ENCODE measurements at regions not wholly inside any gene's neighbourhood (a gene's known extent, or its start where the extent isn't known, plus 50 kb on each side); places are given as distances from the start of the nearest gene placed in this dataset.
"Not testable (repeated sequence)": the region's sequence is repeated elsewhere in the genome, so short reads cannot be mapped to it uniquely, and the experiment has no call there.

DNA sequence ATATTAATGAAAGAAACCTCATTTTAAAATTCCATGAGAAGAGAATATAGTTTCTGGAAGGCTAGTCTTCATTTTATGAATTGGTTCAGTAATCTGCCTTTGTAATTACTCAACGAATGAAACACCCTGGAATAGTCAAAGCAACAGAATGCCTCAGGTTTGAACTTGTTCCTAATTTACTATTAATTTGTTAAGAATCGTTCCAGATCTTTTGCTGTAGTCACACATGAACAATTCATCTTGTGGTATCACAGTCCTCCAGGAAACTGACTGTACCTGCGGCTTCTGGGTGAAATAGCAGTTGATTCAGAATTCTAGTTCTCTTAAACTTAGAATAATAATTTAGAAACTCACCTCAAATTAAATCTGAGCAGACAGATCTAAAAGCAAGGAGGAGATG, 282.7 kb upstream of the MAP2 start:
- DNase-seq (ENCODE audit: insufficient read length, low spot score), result no peak
- no peak for FAIRE-seq

DNA sequence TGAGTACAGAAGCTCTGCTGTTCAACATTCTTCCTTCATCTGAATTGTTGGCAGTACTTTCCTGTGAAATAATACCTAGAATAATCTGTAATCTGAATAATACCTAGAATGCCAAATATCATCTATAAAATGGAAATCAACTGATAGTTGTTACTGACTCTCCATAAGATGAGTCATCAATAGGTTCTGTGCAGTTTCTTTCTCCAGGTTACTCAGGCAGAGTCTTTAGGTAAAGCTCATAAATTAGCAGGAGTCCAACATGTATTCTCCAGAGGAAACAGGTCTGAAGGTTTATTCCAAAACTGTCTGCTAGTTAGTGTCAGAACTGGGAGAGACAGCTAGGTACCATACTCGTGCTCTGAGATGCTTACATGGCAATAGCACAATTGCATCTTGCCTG, 282.0 kb upstream of the MAP2 start:
- no peak for FAIRE-seq
- no peak for DNase-seq (ENCODE audit: insufficient read length, low spot score)

DNA sequence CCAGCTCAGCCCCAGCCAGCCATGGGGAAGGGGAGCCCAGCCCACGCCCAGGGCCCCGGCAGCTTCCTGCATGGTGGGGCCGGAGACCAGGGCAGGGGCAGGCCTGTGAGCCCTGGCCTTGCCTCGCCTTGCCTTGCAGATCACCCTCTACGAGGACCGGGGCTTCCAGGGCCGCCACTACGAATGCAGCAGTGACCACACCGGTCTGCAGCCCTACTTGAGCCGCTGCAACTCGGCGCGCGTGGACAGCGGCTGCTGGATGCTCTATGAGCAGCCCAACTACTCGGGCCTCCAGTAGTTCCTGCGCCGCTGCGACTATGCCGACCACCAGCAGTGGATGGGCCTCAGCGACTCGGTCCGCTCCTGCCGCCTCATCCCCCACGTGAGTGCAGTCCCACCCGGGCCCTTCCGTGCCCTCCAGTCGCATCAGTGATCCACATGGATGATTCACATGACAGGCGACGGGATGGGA, 278.6 kb upstream of the MAP2 start:
- not testable (repeated sequence) for FAIRE-seq

GRCh38 chr2:209145941-209146681, 277.7 kb upstream of the MAP2 start:
- DNase-seq (ENCODE audit: insufficient read length, low spot score), result no peak
- FAIRE-seq, result no peak

More for the DNA sequence above, 278.6 kb upstream of the MAP2 start:
- not testable (repeated sequence) for DNase-seq (ENCODE audit: insufficient read length, low spot score)

GRCh38 chr2:209146682-209147320, 277.0 kb upstream of the MAP2 start:
- FAIRE-seq, result no peak
- no peak for DNase-seq (ENCODE audit: insufficient read length, low spot score)

- DNase-seq (ENCODE audit: insufficient read length, low spot score) (no peak), FAIRE-seq (no peak)
These were observed 275.9 kb upstream of the MAP2 start for GRCh38 chr2:209147981-209148380.

- no peak for FAIRE-seq
- DNase-seq (ENCODE audit: insufficient read length, low spot score), result no peak
These were observed 262.9 kb upstream of the MAP2 start for GRCh38 chr2:209160800-209161588.

DNA sequence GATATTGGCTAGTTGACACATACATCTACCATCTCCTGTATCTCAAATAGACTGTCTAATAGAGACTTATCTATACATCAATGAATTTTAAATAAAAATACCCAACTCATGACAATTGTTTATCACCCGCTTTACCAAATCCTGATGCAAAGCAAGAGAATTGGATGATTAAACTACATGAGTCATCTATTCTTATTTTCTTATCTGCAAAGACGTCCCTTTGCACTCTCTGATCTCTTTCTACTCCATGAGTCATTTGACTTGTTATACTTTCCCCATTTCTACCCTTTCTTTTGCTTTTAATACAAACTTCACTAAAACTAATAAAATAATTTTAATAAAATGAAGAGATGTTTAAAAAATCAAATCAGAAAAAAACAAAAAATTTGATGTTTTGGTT, 261.7 kb upstream of the MAP2 start:
- FAIRE-seq (no peak), DNase-seq (ENCODE audit: insufficient read length, low spot score) (no peak)

DNA sequence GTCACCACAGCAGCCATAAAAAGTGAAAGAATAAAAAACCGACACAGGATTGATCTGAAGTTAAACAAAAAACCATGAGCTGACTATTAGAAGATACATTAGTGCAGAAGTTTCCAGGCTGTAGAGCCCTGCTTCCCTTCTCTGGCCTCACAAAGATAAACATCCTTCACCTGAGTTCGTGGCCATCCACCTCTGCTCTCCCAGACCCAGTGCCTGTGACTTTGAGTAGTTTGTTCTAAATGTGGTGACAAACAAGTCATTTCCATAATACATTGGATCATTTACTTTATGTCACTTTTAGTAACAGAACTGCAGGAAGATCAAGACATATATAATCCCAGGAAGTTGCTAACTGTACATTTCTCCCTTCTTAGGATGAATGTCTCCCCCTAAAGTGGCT, 241.9 kb upstream of the MAP2 start:
- FAIRE-seq, result no peak
- no peak for DNase-seq (ENCODE audit: insufficient read length, low spot score)

- not testable (repeated sequence) for DNase-seq (ENCODE audit: insufficient read length, low spot score)
These were observed 237.0 kb upstream of the MAP2 start for GRCh38 chr2:209186886-209187285.

DNA sequence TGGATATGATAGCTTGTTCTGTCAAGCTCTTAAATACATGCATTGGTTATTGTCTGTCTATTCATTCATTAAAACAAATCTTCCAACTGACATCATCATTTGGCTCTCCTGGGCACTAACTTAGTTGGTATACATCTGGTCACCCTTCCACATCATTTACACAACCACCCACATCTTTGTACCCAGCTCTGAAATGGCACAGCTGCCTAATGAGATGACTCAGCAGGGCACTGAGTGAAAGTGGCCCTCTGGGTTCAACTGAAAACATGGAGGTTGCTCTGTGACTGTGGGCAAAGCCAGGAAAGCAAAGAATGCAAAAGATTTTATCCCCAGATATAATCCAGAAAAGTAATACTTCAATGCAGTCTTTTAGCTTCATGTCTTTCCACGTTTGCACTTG, 234.0 kb upstream of the MAP2 start:
- FAIRE-seq, result no peak

More at GRCh38 chr2:209186886-209187285, 237.0 kb upstream of the MAP2 start:
- not testable (repeated sequence) for FAIRE-seq

DNA sequence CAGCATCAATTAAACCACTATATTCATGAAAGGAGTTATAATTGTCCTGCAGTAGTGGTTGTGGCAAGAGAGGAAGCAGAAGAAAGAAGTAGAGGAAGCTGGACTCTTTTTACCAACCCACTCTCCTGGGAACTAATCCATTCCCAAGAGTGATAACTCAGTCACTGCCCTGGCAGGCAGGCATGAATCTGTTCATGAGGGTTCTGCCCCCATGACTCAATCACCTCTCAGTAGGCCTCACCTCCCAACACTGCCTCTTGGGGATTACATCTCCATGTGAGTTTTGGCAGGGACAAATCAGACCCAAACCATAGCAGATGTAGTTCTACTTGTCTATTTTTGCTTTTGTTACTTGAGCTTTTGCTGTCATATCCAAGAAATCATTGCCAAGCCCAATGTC, 232.7 kb upstream of the MAP2 start:
- FAIRE-seq (no peak), DNase-seq (ENCODE audit: insufficient read length, low spot score) (no peak)

More for the DNA sequence above, 234.0 kb upstream of the MAP2 start:
- no peak for DNase-seq (ENCODE audit: insufficient read length, low spot score)

DNA sequence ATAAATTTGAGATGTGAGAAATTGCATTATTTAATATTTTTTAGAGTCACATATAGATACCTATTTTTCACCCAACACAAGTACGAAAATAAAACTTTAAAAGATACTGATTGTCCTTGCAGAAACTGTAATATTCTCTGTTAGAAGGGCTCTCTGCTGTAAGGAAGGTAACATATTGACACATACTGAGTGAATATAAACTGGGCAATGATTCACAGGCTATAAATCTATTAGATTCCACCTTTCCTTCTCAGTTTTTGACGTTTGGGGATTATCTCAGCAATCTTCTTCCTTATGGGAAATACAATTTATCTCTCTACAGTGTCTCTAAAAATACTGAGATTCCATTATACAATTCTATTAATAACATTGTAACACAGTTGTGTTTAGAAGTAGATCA, 229.1 kb upstream of the MAP2 start:
- FAIRE-seq (no peak), DNase-seq (ENCODE audit: insufficient read length, low spot score) (no peak)

- FAIRE-seq, result peak; percentile 42
- DNase-seq (ENCODE audit: insufficient read length, low spot score), result no peak
These were observed 215.6 kb upstream of the MAP2 start for GRCh38 chr2:209208211-209208610.

DNA sequence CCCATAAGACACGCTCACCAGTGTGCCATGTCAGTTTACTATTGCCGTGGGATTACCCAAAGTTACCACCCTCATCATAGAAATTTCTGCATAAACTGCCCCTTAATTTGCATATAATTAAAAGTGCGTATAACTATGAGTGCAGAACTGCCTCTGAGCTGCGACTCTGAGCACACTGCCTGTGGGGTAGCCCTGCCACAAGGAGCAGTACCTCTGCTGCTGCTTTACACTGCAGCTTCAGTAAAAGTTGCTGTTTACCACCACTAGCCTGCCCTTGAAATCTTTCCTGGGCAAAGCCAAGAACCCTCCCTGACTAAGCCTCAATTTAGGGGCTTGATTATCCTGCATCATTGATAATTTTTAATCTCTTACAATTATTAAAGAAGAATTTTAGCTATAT, 213.9 kb upstream of the MAP2 start:
- FAIRE-seq (no peak), DNase-seq (ENCODE audit: insufficient read length, low spot score) (no peak)

DNA sequence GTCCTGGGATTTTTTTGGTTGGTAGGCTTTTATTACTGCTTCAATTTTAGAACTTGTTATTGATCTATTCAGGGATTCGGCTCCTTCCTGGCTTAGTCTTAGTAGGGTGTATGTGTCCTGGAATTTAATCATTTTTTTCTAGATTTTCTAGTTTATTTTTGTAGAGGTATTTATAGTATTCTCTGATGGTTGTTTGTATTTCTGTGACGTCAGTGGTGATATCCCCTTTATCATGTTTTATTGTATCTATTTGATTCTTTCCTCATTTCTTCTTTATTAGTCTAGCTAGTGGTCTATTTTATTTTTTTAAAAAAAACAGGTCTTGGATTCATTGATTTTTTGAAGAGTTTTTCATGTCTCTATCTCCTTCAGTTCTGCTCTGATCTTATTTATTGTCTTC, 193.3 kb upstream of the MAP2 start:
- no peak for DNase-seq (ENCODE audit: insufficient read length, low spot score)

GRCh38 chr2:209236377-209236776, 187.5 kb upstream of the MAP2 start:
- FAIRE-seq, result no peak

More for the DNA sequence above, 193.3 kb upstream of the MAP2 start:
- FAIRE-seq, result no peak

DNA sequence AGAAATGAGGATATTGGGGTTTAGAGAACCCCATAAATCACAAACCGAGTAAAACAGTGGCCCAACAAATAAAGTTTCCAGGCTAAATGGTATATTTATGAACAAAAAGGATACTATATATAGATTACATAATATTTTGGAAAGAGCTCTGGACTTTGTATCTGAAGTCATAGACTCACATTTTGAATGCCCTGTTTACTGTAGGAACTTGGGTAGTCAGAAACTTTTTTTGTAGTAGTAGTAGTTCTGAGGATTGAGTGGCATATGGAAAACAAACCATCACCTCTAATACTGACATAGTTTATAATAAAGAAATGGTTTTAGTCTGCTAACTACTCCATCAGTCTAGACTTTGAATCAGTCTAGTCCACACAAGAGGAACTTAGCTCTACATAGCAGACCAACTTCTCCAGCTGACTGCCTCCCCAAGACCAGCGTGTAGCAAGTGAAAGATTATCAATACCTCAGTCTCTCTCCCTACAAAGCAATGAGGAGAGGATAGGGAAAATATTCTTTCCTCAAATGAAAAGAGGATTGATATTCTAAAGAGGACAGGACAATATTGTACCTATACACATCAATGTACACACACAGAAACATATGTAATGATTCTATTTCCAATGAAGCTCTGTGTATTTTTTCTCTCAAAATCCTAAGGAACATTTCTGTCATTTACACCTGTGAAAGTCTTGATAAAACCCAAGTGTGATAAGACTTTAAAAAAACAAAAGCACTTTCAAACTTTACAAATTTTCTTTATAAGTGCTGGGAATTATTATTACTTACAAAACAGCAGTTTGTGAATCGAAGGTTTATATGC, 184.9 kb upstream of the MAP2 start:
- no peak for FAIRE-seq
- DNase-seq (ENCODE audit: insufficient read length, low spot score), result no peak

More at GRCh38 chr2:209236377-209236776, 187.5 kb upstream of the MAP2 start:
- no peak for DNase-seq (ENCODE audit: insufficient read length, low spot score)

DNA sequence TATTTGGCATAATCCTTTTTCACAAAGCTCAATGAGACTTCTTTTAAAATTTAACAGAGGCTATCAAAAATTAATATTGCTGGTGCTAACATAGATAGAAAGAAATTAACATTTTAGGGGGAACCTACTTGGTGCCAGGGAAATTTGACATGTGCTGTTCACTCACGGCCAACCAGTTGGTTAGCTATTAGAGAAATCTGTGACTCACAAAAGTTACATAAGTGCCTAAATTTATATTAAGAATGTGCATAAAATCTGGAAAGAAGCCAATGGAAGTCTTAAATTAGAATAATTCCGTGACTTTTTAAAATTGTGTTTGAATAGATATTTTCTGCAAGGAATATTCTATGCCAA, 184.3 kb upstream of the MAP2 start:
- DNase-seq (ENCODE audit: insufficient read length, low spot score), result no peak
- no peak for FAIRE-seq

GRCh38 chr2:209240204-209240603, 183.6 kb upstream of the MAP2 start:
- no peak for FAIRE-seq
- DNase-seq (ENCODE audit: insufficient read length, low spot score), result no peak

DNA sequence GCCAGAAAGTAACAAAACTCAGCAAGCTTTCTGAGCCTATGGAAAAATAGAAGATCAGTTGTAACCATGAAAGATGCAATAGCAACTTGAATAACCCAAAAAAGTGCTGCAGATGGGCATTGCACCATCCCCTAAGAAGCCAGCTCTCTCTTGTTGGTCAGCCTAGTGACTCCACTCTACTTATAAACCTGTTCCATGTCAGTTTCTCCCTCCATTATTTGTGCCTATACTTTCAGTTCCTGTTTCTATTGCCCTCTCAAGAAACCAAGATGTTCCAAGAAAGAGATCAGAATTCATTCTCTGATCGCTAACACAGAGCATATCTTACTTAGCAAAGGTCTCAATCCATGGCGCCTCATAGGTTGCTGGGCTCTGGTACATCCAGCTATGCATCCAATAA, 170.3 kb upstream of the MAP2 start:
- DNase-seq (ENCODE audit: insufficient read length, low spot score) (no peak), FAIRE-seq (peak; percentile 18)

Data from GM19239 (cell line).